ENCODE measurements at regions not wholly inside any gene's neighbourhood (a gene's known extent, or its start where the extent isn't known, plus 50 kb on each side); places are given as distances from the start of the nearest gene placed in this dataset.

DNA sequence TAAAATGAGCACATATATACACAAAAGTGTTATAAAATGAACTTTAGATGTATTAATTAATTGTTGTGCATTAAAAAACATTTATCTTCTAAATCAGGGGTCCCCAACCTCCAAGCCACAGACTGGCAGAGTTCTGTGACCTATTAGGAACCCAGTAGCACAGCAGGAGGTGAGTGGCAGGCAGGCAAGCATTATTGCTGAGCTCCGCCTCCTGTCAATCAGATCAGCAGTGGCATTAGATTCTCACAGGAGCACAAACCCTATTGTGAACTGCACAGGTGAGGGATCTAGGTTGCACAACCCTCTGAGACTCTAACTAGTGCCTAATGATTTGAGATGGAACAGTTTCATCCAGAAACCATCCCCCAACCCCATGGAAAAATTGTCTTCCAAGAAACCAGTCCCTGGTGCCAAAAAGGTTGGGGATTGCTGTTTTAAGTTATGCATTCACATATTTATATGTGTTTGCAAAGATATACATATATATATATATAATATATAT is 583.7 kb downstream of the KCNJ2 start:
- no peak for TF ChIP-seq GABPA (IDR thresholded peaks at IDR 0.05 in 1 of 2, conservative IDR thresholded peaks at IDR 0.05 in 1 of 2)
- no peak for TF ChIP-seq YY1 (IDR thresholded peaks at IDR 0.05)
- no peak for TF ChIP-seq CTCF (IDR thresholded peaks at IDR 0.05; ENCODE audit: low read depth, low read length, missing input control)
- no peak for TF ChIP-seq JUND (IDR thresholded peaks at IDR 0.05)
- TF ChIP-seq TAF1 (conservative IDR thresholded peaks at IDR 0.05) = no peak

All from liver (tissue), 3 donors.